ENCODE measurements at regions not wholly inside any gene's neighbourhood (a gene's known extent, or its start where the extent isn't known, plus 50 kb on each side); places are given as distances from the start of the nearest gene placed in this dataset.

- H2AFZ ChIP-seq (ENCODE audit: low read depth): no peak overlapping the region
- 7% methylated on average over 2 of the region's 2 CpGs for WGBS (ENCODE audit: low lambda C conversion rate)
- TF ChIP-seq RAD21 (IDR thresholded peaks at IDR 0.05; ENCODE audit: low read length) (no peak), EP300 (IDR thresholded peaks at IDR 0.05; ENCODE audit: borderline replicate concordance in 1 of 2, low read depth in 1 of 2, low read length in 1 of 2) (no peak), CHD2 (IDR thresholded peaks at IDR 0.05; ENCODE audit: low read length, partially characterized antibody) (no peak), SMC3 (IDR thresholded peaks at IDR 0.05; ENCODE audit: low read depth, low read length) (no peak), NFIC (IDR thresholded peaks at IDR 0.05; ENCODE audit: borderline replicate concordance) (no peak), RXRA (IDR thresholded peaks at IDR 0.05; ENCODE audit: borderline replicate concordance, low read depth) (no peak)
- TF ChIP-seq, protein P1, sequence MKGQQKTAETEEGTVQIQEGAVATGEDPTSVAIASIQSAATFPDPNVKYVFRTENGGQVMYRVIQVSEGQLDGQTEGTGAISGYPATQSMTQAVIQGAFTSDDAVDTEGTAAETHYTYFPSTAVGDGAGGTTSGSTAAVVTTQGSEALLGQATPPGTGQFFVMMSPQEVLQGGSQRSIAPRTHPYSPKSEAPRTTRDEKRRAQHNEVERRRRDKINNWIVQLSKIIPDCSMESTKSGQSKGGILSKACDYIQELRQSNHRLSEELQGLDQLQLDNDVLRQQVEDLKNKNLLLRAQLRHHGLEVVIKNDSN (IDR thresholded peaks at IDR 0.05; ENCODE audit: borderline replicate concordance, low read depth): no peak
- H3K27ac ChIP-seq (ENCODE audit: low read depth in 2 of 2, low read length in 1 of 2): no peak overlapping the region
- no peaks in the 10 kb centered on the region for H3K9me2 ChIP-seq
- H3K4me3 ChIP-seq (ENCODE audit: low read depth in 2 of 2, low read length in 1 of 2): no peak overlapping the region
- H3K9me3 ChIP-seq: no peaks in the 10 kb centered on the region; the same call in 1 of the 2 replicates
- no peak for DNase-seq
- no peaks in the 10 kb centered on the region for H3K4me1 ChIP-seq (ENCODE audit: control insufficient read depth in 1 of 2, insufficient read depth in 2 of 2, low read depth in 1 of 2, low read length in 1 of 2)
- no peak overlapping the region for H3K4me2 ChIP-seq
- H4K20me1 ChIP-seq (ENCODE audit: insufficient read depth): no peaks in the 10 kb centered on the region
- no peaks in the 10 kb centered on the region for H3K36me3 ChIP-seq (replicated peaks in 1 of 2; ENCODE audit: control insufficient read depth in 1 of 2, insufficient read depth in 2 of 2, low read length in 1 of 2)
- no peaks in the 10 kb centered on the region for H3K79me2 ChIP-seq (ENCODE audit: insufficient read depth)
- no peaks in the 10 kb centered on the region for H3F3A ChIP-seq (replicated peaks; ENCODE audit: insufficient read depth)
- ChIA-PET POLR2A (no interaction called here), CTCF (no interaction called here)
- H3K9ac ChIP-seq: no peak overlapping the region
- H3K27me3 ChIP-seq (ENCODE audit: insufficient read depth): no peaks in the 10 kb centered on the region; the same call in 1 of the 2 replicates
These were observed 266.7 kb downstream of the EMP1 start for GRCh38 chr12:13463189-13463588.

- WGBS (ENCODE audit: low lambda C conversion rate): 31% methylated on average over 3 of the region's 3 CpGs
- CTCF ChIA-PET: no interaction called here
These were observed 265.9 kb downstream of the EMP1 start for GRCh38 chr12:13462450-13462849.

More at GRCh38 chr12:13462450-13462849, 265.9 kb downstream of the EMP1 start:
- Histone ChIP-seq H3K4me2 (no peak overlapping the region), H2AFZ (ENCODE audit: low read depth) (no peak overlapping the region), H4K20me1 (ENCODE audit: insufficient read depth) (no peaks in the 10 kb centered on the region), H3K9me3 (no peaks in the 10 kb centered on the region; the same call in 1 of the 2 replicates), H3F3A (replicated peaks; ENCODE audit: insufficient read depth) (no peaks in the 10 kb centered on the region), H3K9me2 (no peaks in the 10 kb centered on the region), H3K4me3 (ENCODE audit: low read depth in 2 of 2, low read length in 1 of 2) (no peak overlapping the region), H3K36me3 (replicated peaks in 1 of 2; ENCODE audit: control insufficient read depth in 1 of 2, insufficient read depth in 2 of 2, low read length in 1 of 2) (no peaks in the 10 kb centered on the region), H3K79me2 (ENCODE audit: insufficient read depth) (no peaks in the 10 kb centered on the region), H3K27ac (ENCODE audit: low read depth in 2 of 2, low read length in 1 of 2) (no peak overlapping the region), H3K4me1 (ENCODE audit: control insufficient read depth in 1 of 2, insufficient read depth in 2 of 2, low read depth in 1 of 2, low read length in 1 of 2) (no peaks in the 10 kb centered on the region), H3K27me3 (ENCODE audit: insufficient read depth) (no peaks in the 10 kb centered on the region; the same call in 1 of the 2 replicates), H3K9ac (no peak overlapping the region)
- DNase-seq: no peak
- TF ChIP-seq GATA2 (CRISPR knock-in tag; IDR thresholded peaks at IDR 0.05): no peak
- no peak for TF ChIP-seq JUND (IDR thresholded peaks at IDR 0.05)
- no peak for TF ChIP-seq EP300 (IDR thresholded peaks at IDR 0.05; ENCODE audit: borderline replicate concordance in 1 of 2, low read depth in 1 of 2, low read length in 1 of 2)
- TF ChIP-seq, protein P2, sequence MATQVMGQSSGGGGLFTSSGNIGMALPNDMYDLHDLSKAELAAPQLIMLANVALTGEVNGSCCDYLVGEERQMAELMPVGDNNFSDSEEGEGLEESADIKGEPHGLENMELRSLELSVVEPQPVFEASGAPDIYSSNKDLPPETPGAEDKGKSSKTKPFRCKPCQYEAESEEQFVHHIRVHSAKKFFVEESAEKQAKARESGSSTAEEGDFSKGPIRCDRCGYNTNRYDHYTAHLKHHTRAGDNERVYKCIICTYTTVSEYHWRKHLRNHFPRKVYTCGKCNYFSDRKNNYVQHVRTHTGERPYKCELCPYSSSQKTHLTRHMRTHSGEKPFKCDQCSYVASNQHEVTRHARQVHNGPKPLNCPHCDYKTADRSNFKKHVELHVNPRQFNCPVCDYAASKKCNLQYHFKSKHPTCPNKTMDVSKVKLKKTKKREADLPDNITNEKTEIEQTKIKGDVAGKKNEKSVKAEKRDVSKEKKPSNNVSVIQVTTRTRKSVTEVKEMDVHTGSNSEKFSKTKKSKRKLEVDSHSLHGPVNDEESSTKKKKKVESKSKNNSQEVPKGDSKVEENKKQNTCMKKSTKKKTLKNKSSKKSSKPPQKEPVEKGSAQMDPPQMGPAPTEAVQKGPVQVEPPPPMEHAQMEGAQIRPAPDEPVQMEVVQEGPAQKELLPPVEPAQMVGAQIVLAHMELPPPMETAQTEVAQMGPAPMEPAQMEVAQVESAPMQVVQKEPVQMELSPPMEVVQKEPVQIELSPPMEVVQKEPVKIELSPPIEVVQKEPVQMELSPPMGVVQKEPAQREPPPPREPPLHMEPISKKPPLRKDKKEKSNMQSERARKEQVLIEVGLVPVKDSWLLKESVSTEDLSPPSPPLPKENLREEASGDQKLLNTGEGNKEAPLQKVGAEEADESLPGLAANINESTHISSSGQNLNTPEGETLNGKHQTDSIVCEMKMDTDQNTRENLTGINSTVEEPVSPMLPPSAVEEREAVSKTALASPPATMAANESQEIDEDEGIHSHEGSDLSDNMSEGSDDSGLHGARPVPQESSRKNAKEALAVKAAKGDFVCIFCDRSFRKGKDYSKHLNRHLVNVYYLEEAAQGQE (IDR thresholded peaks at IDR 0.05; ENCODE audit: low read depth, low read length): no peak
- no peak for TF ChIP-seq SIN3A (IDR thresholded peaks at IDR 0.05; ENCODE audit: borderline replicate concordance, low read depth, low read length)
- TF ChIP-seq, protein P3, sequence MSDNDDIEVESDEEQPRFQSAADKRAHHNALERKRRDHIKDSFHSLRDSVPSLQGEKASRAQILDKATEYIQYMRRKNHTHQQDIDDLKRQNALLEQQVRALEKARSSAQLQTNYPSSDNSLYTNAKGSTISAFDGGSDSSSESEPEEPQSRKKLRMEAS (IDR thresholded peaks at IDR 0.05; ENCODE audit: low read depth): no peak
- TF ChIP-seq TAF1 (IDR thresholded peaks at IDR 0.05; ENCODE audit: borderline replicate concordance, low read depth, low read length): no peak
- no peak for TF ChIP-seq YY1 (IDR thresholded peaks at IDR 0.05; ENCODE audit: low read depth)
- TF ChIP-seq, protein P1 (IDR thresholded peaks at IDR 0.05; ENCODE audit: borderline replicate concordance, low read depth): no peak
- no peak for TF ChIP-seq RXRA (IDR thresholded peaks at IDR 0.05; ENCODE audit: borderline replicate concordance, low read depth)
- POLR2A ChIA-PET: no interaction called here

Measured in SK-N-SH (cell line).